ENCODE measurements at regions not wholly inside any gene's neighbourhood (a gene's known extent, or its start where the extent isn't known, plus 50 kb on each side); places are given as distances from the start of the nearest gene placed in this dataset.
A peak's percentile ranks its signal among the peaks of the same experiment; 100 is the strongest.
"Not testable (repeated sequence)": the region's sequence is repeated elsewhere in the genome, so short reads cannot be mapped to it uniquely, and the experiment has no call there.

- DNase-seq, result no peak
These were observed 57.0 kb upstream of the MSN start for GRCh38 chrX:65610481-65610880.

- no peak for DNase-seq
These were observed 57.4 kb upstream of the MSN start for GRCh38 chrX:65610040-65610439.

GRCh38 chrX:65609237-65609636, 58.2 kb upstream of the MSN start:
- no peak for DNase-seq

- no peak for DNase-seq
These were observed 59.4 kb upstream of the MSN start for GRCh38 chrX:65608026-65608425.

- DNase-seq, result no peak
These were observed 60.2 kb upstream of the MSN start for GRCh38 chrX:65607070-65607742.

- no peak for DNase-seq
These were observed 65.3 kb upstream of the MSN start for GRCh38 chrX:65602221-65602560.

- peak; percentile 27 for DNase-seq
These were observed 65.8 kb upstream of the MSN start for GRCh38 chrX:65601530-65602220.

- no peak for DNase-seq
These were observed 66.3 kb upstream of the MSN start for GRCh38 chrX:65601126-65601525.

- DNase-seq, result no peak
These were observed 65.5 kb upstream of the LAS1L start for GRCh38 chrX:65600106-65600505.

GRCh38 chrX:65598559-65599147, 64.1 kb upstream of the LAS1L start:
- no peak for DNase-seq

- no peak for DNase-seq
These were observed 61.9 kb upstream of the LAS1L start for GRCh38 chrX:65596270-65597034.

GRCh38 chrX:65595460-65595876, 60.9 kb upstream of the LAS1L start:
- DNase-seq, result peak; percentile 62

GRCh38 chrX:65591206-65591605, 56.6 kb upstream of the LAS1L start:
- DNase-seq, result no peak

GRCh38 chrX:65589304-65589703, 54.7 kb upstream of the LAS1L start:
- no peak for DNase-seq

- no peak for DNase-seq
These were observed 54.2 kb upstream of the LAS1L start for GRCh38 chrX:65588795-65589194.

GRCh38 chrX:65587616-65588526, 53.3 kb upstream of the LAS1L start:
- no peak for DNase-seq

- DNase-seq, result no peak
These were observed 51.9 kb upstream of the LAS1L start for GRCh38 chrX:65586491-65586890.

GRCh38 chrX:65585226-65585625, 50.6 kb upstream of the LAS1L start:
- not testable (repeated sequence) for DNase-seq

Measured in NCI-H1092 treated with DMSO at 0.1 percent for 48 hours (cell line).